GM23338 (cell line): ENCODE measurements at regions not wholly inside any gene's neighbourhood (a gene's known extent, or its start where the extent isn't known, plus 50 kb on each side); places are given as distances from the start of the nearest gene placed in this dataset.

Experiments used
- ATAC-seq: fragments of 200-7000 bp; cut with Tn5 transposase; 3 replicates; pipeline ENCODE4 v1.9.1; 2020
- DNase-seq: peaks from one replicate; pipeline ENCODE4 v3.0.0-alpha.2; 2015; ENCODE audit warnings: low spot score
- H2AFZ ChIP-seq: fragments of 200-600 bp; sonication (generic); 2 replicates; pipeline ENCODE4 v1.8.0; 2016; ENCODE audit warnings: antibody characterized with exemption, mild to moderate bottlenecking, moderate library complexity
- H3F3A ChIP-seq: fragments of 200-600 bp; sonication (generic); replicated peaks from 2 replicates; pipeline ENCODE4 v1.8.0; 2017; ENCODE audit warnings: antibody characterized with exemption, mixed run types, low read depth
- H3K27ac ChIP-seq: fragments of 200-600 bp; sonication (generic); 2 replicates; pipeline ENCODE4 v1.6.1; 2016; ENCODE audit warnings: low read depth
- H3K27me3 ChIP-seq: fragments of 200-600 bp; sonication (generic); 2 replicates; pipeline ENCODE4 v1.8.0; 2016; ENCODE audit warnings: mild to moderate bottlenecking, mixed run types, moderate library complexity; ENCODE audit not compliant: insufficient read depth
- H3K36me3 ChIP-seq: fragments of 200-600 bp; sonication (generic); 2 replicates; pipeline ENCODE4 v1.8.0; 2016; ENCODE audit warnings: mild to moderate bottlenecking; ENCODE audit not compliant: insufficient read depth
- H3K4me1 ChIP-seq: fragments of 200-600 bp; sonication (generic); 2 replicates; pipeline ENCODE4 v1.8.0; 2016; ENCODE audit warnings: mild to moderate bottlenecking, moderate library complexity; ENCODE audit not compliant: insufficient read depth
- H3K4me2 ChIP-seq: fragments of 200-600 bp; sonication (generic); 2 replicates; pipeline ENCODE4 v1.7.1; 2017; ENCODE audit warnings: mixed run types
- H3K4me3 ChIP-seq: fragments of 200-600 bp; sonication (generic); 2 replicates; pipeline ENCODE4 v1.6.1; 2016; ENCODE audit warnings: mixed run types
- H3K79me2 ChIP-seq: fragments of 200-600 bp; sonication (generic); replicated peaks from 2 replicates; pipeline ENCODE4 v1.8.0; 2017; ENCODE audit warnings: mild to moderate bottlenecking; ENCODE audit not compliant: insufficient read depth
- H3K9me2 ChIP-seq: fragments of 200-600 bp; sonication (generic); 2 replicates; pipeline ENCODE4 v1.8.0; 2017; ENCODE audit not compliant: insufficient read depth
- H4K20me1 ChIP-seq: fragments of 200-600 bp; sonication (generic); replicated peaks from 2 replicates; pipeline ENCODE4 v1.8.0; 2017; ENCODE audit warnings: mild to moderate bottlenecking; ENCODE audit not compliant: insufficient read depth
- H3K27ac Mint-ChIP-seq: 2 replicates; pipeline ENCODE4 v1.8.0; 2020; ENCODE audit warnings: inconsistent platforms, mild to moderate bottlenecking, moderate library complexity, mixed read lengths
- H3K27me3 Mint-ChIP-seq: 3 replicates; pipeline ENCODE4 v1.8.0; 2022; ENCODE audit warnings: low read depth, mild to moderate bottlenecking, moderate library complexity, mixed read lengths, inconsistent platforms; ENCODE audit not compliant: insufficient read depth, poor library complexity
- H3K36me3 Mint-ChIP-seq: 3 replicates; pipeline ENCODE4 v1.8.0; 2021; ENCODE audit warnings: low read depth, mild to moderate bottlenecking, inconsistent platforms, moderate library complexity, mixed read lengths
- H3K4me1 Mint-ChIP-seq: 3 replicates; pipeline ENCODE4 v1.8.0; 2020; ENCODE audit warnings: mild to moderate bottlenecking, inconsistent platforms, mixed read lengths
- H3K4me3 Mint-ChIP-seq: 3 replicates; pipeline ENCODE4 v1.8.0; 2021; ENCODE audit warnings: moderate library complexity, mild to moderate bottlenecking, inconsistent platforms, mixed read lengths
- H3K9me3 Mint-ChIP-seq: 3 replicates; pipeline ENCODE4 v1.8.0; 2020; ENCODE audit warnings: moderate library complexity, mild to moderate bottlenecking, inconsistent platforms, mixed read lengths
- CREB1 ChIP-seq: fragments of 250-450 bp; sonication (Bioruptor Pico); IDR thresholded peaks from 2 replicates; pipeline ENCODE4 v1.5.0; 2020; ENCODE audit warnings: low read depth, mild to moderate bottlenecking, moderate library complexity
- CTCF ChIP-seq, 2 experiments: fragments of 200-600 bp in 1 of 2; sonication (generic) in 1 of 2; conservative IDR thresholded peaks; 2 replicates each; pipeline versions ENCODE4 v1.5.1 to v1.6.1; 2016 to 2017; ENCODE audit warnings: antibody characterized with exemption in 2 of 2, low read depth in 2 of 2, mild to moderate bottlenecking in 2 of 2, moderate library complexity in 1 of 2
- ETS1 ChIP-seq: IDR thresholded peaks from 2 replicates; pipeline ENCODE4 v1.6.1; 2016; ENCODE audit warnings: antibody characterized with exemption
- EZH2 ChIP-seq: fragments of 200-600 bp; sonication (generic); IDR thresholded peaks from one replicate; pipeline ENCODE4 v1.8.0; 2017; ENCODE audit warnings: antibody characterized with exemption, mild to moderate bottlenecking, low read depth; ENCODE audit not compliant: unreplicated experiment
- EZH2phosphoT487 ChIP-seq: fragments of 200-600 bp; sonication (generic); IDR thresholded peaks from one replicate; pipeline ENCODE4 v1.8.1; 2018; ENCODE audit warnings: antibody characterized with exemption; ENCODE audit not compliant: unreplicated experiment
- JUNB ChIP-seq: IDR thresholded peaks from one replicate; pipeline ENCODE4 v1.6.1; 2016; ENCODE audit warnings: antibody characterized with exemption; ENCODE audit not compliant: unreplicated experiment
- NANOG ChIP-seq: IDR thresholded peaks from 2 replicates; pipeline ENCODE4 v1.6.1; 2016; ENCODE audit warnings: antibody characterized with exemption, borderline replicate concordance
- POLR2AphosphoS5 ChIP-seq: IDR thresholded peaks from 2 replicates; pipeline ENCODE4 v1.6.1; 2016; ENCODE audit warnings: antibody characterized with exemption, low read depth
- REST ChIP-seq: IDR thresholded peaks from one replicate; pipeline ENCODE4 v1.6.1; 2018; ENCODE audit warnings: antibody characterized with exemption; ENCODE audit not compliant: unreplicated experiment
- ZNF114 ChIP-seq: fragments of 250-450 bp; sonication (Bioruptor Pico); IDR thresholded peaks from 2 replicates; pipeline ENCODE4 v1.5.0; 2020; ENCODE audit warnings: mild to moderate bottlenecking, moderate library complexity
- ZNF331 ChIP-seq: fragments of 250-450 bp; sonication (Bioruptor Pico); IDR thresholded peaks from 2 replicates; pipeline ENCODE4 v1.5.0; 2020; ENCODE audit warnings: low read depth, mild to moderate bottlenecking, moderate library complexity
- ZNF462 ChIP-seq: fragments of 250-450 bp; sonication (Bioruptor Pico); IDR thresholded peaks from 2 replicates; pipeline ENCODE4 v1.5.0; 2020; ENCODE audit warnings: mild to moderate bottlenecking, moderate library complexity

- no peak for ATAC-seq
- no peak overlapping the region for H3K4me3 Mint-ChIP-seq
- H3K4me1 Mint-ChIP-seq, result peaks cover 4% of the 10 kb centered on the region; the same call in 2 of the 3 replicates
- Histone ChIP-seq H3K4me1 (no peaks in the 10 kb centered on the region), H4K20me1 (no peaks in the 10 kb centered on the region), H3K36me3 (no peaks in the 10 kb centered on the region), H3K4me3 (no peak overlapping the region), H3K79me2 (no peaks in the 10 kb centered on the region), H3K27ac (no peak overlapping the region), H3F3A (no peaks in the 10 kb centered on the region), H2AFZ (no peak overlapping the region), H3K9me2 (no peaks in the 10 kb centered on the region; the same call in none of the 2 replicates), H3K4me2 (no peak overlapping the region), H3K27me3 (no peaks in the 10 kb centered on the region)
- H3K27me3 Mint-ChIP-seq, result peaks cover 3% of the 10 kb centered on the region
- TF ChIP-seq ETS1, result no peak
- TF ChIP-seq REST, result no peak
- TF ChIP-seq EZH2, result no peak
- no peak for TF ChIP-seq ZNF462 (CRISPR knock-in tag)
- no peak for TF ChIP-seq CTCF (conservative IDR thresholded peaks at IDR 0.05; ENCODE audit: low read depth in 2 of 2)
- no peak for TF ChIP-seq EZH2phosphoT487
- no peak for TF ChIP-seq ZNF331 (CRISPR knock-in tag)
- no peak for TF ChIP-seq CREB1
- TF ChIP-seq ZNF114 (CRISPR knock-in tag), result no peak
- no peak for TF ChIP-seq JUNB
- TF ChIP-seq NANOG, result no peak
- no peak for TF ChIP-seq POLR2AphosphoS5
- peaks cover 26% of the 10 kb centered on the region for H3K9me3 Mint-ChIP-seq
- peaks cover 23% of the 10 kb centered on the region; the same call in 2 of the 3 replicates for H3K36me3 Mint-ChIP-seq
- no peak overlapping the region for H3K27ac Mint-ChIP-seq
- DNase-seq, result no peak
These were observed 520.4 kb downstream of the RWDD3 start for GRCh38 chr1:95754412-95754811.
